ENCODE measurements at regions not wholly inside any gene's neighbourhood (a gene's known extent, or its start where the extent isn't known, plus 50 kb on each side); places are given as distances from the start of the nearest gene placed in this dataset.
"Not testable (repeated sequence)": the region's sequence is repeated elsewhere in the genome, so short reads cannot be mapped to it uniquely, and the experiment has no call there.

- Histone ChIP-seq H3K27me3 (no peaks in the 10 kb centered on the region), H3K9me3 (no peaks in the 10 kb centered on the region), H3K4me3 (no peak overlapping the region), H3K4me1 (no peaks in the 10 kb centered on the region), H3K36me3 (no peaks in the 10 kb centered on the region), H3K27ac (no peak overlapping the region)
- intact Hi-C loops (cut with DNase I) = no loop called here
- 51% methylated on average over 2 of the region's 2 CpGs for WGBS (ENCODE audit: insufficient coverage, low coverage, low lambda C conversion rate, missing lambda C conversion rate)
- no peak for ATAC-seq
- TF ChIP-seq, protein P1, sequence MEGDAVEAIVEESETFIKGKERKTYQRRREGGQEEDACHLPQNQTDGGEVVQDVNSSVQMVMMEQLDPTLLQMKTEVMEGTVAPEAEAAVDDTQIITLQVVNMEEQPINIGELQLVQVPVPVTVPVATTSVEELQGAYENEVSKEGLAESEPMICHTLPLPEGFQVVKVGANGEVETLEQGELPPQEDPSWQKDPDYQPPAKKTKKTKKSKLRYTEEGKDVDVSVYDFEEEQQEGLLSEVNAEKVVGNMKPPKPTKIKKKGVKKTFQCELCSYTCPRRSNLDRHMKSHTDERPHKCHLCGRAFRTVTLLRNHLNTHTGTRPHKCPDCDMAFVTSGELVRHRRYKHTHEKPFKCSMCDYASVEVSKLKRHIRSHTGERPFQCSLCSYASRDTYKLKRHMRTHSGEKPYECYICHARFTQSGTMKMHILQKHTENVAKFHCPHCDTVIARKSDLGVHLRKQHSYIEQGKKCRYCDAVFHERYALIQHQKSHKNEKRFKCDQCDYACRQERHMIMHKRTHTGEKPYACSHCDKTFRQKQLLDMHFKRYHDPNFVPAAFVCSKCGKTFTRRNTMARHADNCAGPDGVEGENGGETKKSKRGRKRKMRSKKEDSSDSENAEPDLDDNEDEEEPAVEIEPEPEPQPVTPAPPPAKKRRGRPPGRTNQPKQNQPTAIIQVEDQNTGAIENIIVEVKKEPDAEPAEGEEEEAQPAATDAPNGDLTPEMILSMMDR (IDR thresholded peaks at IDR 0.05) = no peak
- no peak for TF ChIP-seq POLR2A (IDR thresholded peaks at IDR 0.05)
- DNase-seq = no peak
These were observed 445.3 kb upstream of the TOM1L1 start for GRCh38 chr17:54455251-54455868.

GRCh38 chr17:54465443-54465842, 435.2 kb upstream of the TOM1L1 start:
- H3K4me3 ChIP-seq; H3K27me3 ChIP-seq; H3K36me3 ChIP-seq; intact Hi-C loops (cut with DNase I); H3K4me1 ChIP-seq; H3K9me3 ChIP-seq; DNase-seq; H3K27ac ChIP-seq; ATAC-seq: not testable (repeated sequence)
- WGBS (ENCODE audit: insufficient coverage, low coverage, low lambda C conversion rate, missing lambda C conversion rate) = 60% methylated on average over 1 of the region's 3 CpGs

- DNase-seq = no peak
- no peak for ATAC-seq
- H3K27me3 ChIP-seq = no peaks in the 10 kb centered on the region
- H3K4me3 ChIP-seq = no peak overlapping the region
- WGBS (ENCODE audit: insufficient coverage, low coverage, low lambda C conversion rate, missing lambda C conversion rate) = 41% methylated on average over 1 of the region's 1 CpG
- H3K4me1 ChIP-seq = no peaks in the 10 kb centered on the region
- no peaks in the 10 kb centered on the region for H3K9me3 ChIP-seq
- no peaks in the 10 kb centered on the region for H3K36me3 ChIP-seq
- TF ChIP-seq, protein P1 (IDR thresholded peaks at IDR 0.05) = no peak
- TF ChIP-seq POLR2A (IDR thresholded peaks at IDR 0.05) = no peak
- no peak overlapping the region for H3K27ac ChIP-seq
- intact Hi-C loops (cut with DNase I) = no loop called here
These were observed 433.8 kb upstream of the TOM1L1 start for GRCh38 chr17:54466875-54467274.

DNA sequence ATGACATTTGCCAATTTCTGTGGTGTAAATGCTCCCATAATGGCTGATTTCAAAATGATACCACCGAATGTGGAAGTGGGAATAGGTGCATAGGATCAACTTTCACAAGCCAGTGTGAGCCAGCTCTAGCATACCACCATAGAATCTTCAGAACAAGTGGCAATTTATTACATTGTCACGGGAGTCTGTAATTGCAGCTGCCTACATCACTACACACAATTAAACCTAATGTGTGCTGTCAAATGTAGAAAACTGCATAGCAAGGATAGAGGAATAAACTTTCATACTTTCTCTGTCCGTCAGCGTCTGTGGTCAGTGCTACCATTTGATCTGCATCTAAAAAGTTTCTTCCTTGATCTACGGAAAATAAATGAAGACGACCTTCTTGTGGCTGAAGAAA, 417.8 kb upstream of the TOM1L1 start:
- Histone ChIP-seq H3K4me1 (no peaks in the 10 kb centered on the region), H3K27me3 (no peaks in the 10 kb centered on the region), H3K9me3 (no peaks in the 10 kb centered on the region), H3K36me3 (no peaks in the 10 kb centered on the region), H3K27ac (no peak overlapping the region), H3K4me3 (no peak overlapping the region)
- DNase-seq = no peak
- 62% methylated on average over 6 of the region's 6 CpGs for WGBS (ENCODE audit: insufficient coverage, low coverage, low lambda C conversion rate, missing lambda C conversion rate)
- intact Hi-C loops (cut with DNase I) = no loop called here
- TF ChIP-seq, protein P1 (IDR thresholded peaks at IDR 0.05) = no peak
- TF ChIP-seq POLR2A (IDR thresholded peaks at IDR 0.05) = no peak
- ATAC-seq = no peak

DNA sequence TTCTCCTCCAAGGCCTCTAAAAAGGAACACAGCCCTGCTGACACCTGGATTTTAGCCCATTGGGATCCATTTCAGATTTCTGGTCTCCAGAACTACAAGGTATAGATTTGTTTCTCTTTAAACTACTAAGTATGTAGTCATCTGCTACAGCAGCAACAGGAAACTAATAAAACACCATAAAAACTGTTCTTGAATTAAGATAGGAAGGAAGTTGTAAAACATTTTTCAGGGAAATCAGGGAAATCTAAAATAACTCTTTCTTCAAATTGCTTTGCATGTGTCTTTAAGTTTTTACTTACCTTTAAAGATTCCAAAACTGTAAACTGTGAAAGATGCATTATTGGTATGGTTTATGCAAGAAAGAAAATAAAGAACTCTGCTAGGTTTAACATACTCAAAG, 407.0 kb upstream of the TOM1L1 start:
- no peak for ATAC-seq

More for the DNA sequence above, 407.0 kb upstream of the TOM1L1 start:
- Histone ChIP-seq H3K36me3 (no peaks in the 10 kb centered on the region), H3K4me1 (no peaks in the 10 kb centered on the region), H3K9me3 (no peaks in the 10 kb centered on the region), H3K4me3 (no peak overlapping the region), H3K27ac (no peak overlapping the region), H3K27me3 (no peaks in the 10 kb centered on the region)
- intact Hi-C loops (cut with DNase I) = no loop called here
- TF ChIP-seq, protein P1 (IDR thresholded peaks at IDR 0.05) = no peak
- TF ChIP-seq POLR2A (IDR thresholded peaks at IDR 0.05) = no peak
- no peak for DNase-seq

Measured in right lobe of liver (tissue), 6 donors.